GM10266 (cell line): ENCODE measurements at regions not wholly inside any gene's neighbourhood (a gene's known extent, or its start where the extent isn't known, plus 50 kb on each side); places are given as distances from the start of the nearest gene placed in this dataset.

ENCODE experiments used
- DNase-seq: peaks from one replicate; pipeline ENCODE4 v3.0.0; 2012; ENCODE audit errors: extremely low spot score
- TF ChIP-seq, protein P1 (sequence below): IDR thresholded peaks from 2 replicates; pipeline ENCODE4 v1.5.1; 2012; ENCODE audit warnings: mild to moderate bottlenecking, low read depth; ENCODE audit not compliant: control insufficient read depth, insufficient read depth; ENCODE audit errors: missing control alignments

DNA sequence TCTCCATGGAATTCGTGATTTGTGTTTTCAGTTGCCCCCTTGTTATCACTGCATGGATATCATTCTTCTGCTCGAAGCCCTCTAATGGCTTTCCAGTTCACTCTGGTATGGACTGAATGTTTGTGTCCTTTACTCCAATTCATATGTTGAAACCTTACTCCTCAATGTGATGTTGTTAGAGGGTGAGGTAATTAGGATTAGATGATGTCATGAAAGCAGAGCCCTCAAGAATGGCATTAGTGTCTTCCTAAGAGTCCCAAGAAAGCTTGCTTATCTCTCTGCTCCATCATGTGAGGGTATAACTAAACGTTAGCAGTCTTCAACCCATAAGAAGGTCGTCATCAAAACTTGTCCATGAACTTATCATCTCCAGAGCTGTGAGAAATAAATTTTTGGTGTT is 1626.3 kb upstream of the MIR17HG start:
- no peak for DNase-seq
- TF ChIP-seq, protein P1, sequence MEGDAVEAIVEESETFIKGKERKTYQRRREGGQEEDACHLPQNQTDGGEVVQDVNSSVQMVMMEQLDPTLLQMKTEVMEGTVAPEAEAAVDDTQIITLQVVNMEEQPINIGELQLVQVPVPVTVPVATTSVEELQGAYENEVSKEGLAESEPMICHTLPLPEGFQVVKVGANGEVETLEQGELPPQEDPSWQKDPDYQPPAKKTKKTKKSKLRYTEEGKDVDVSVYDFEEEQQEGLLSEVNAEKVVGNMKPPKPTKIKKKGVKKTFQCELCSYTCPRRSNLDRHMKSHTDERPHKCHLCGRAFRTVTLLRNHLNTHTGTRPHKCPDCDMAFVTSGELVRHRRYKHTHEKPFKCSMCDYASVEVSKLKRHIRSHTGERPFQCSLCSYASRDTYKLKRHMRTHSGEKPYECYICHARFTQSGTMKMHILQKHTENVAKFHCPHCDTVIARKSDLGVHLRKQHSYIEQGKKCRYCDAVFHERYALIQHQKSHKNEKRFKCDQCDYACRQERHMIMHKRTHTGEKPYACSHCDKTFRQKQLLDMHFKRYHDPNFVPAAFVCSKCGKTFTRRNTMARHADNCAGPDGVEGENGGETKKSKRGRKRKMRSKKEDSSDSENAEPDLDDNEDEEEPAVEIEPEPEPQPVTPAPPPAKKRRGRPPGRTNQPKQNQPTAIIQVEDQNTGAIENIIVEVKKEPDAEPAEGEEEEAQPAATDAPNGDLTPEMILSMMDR: no peak

DNA sequence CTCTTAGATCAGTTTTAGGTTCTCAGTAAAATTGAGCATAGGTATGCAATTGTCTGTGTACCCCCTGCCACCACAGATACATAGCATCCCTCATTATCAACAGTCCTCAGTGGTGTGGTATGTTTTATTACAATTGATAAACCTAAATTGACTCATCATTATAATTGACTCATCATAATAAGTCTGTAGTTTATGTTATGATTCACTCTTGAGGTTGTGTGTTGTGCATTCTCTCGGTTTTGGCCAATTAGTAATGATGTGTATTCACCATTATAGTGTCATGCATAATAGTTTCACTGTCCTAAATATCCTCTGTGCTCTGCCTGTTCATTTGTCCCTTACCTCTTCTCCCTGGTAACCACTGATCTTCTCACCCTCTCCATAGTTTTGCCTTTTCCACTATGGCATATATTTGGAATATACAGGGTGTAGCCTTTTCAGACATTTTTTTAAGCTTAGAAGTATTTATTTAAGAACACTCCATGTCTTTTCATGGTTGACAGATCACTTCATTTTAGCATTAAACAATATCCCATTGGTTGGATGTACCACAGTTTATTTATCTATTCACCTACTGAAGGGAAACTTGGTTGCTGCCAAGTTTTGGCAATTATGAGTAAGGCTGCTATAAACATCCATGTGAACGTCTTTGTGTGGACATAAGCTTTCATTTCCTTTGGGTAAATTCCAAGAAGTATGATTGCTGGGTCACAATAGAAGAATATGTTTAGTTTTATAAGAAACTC is 1620.6 kb upstream of the MIR17HG start:
- no peak for DNase-seq
- TF ChIP-seq, protein P1: no peak

DNA sequence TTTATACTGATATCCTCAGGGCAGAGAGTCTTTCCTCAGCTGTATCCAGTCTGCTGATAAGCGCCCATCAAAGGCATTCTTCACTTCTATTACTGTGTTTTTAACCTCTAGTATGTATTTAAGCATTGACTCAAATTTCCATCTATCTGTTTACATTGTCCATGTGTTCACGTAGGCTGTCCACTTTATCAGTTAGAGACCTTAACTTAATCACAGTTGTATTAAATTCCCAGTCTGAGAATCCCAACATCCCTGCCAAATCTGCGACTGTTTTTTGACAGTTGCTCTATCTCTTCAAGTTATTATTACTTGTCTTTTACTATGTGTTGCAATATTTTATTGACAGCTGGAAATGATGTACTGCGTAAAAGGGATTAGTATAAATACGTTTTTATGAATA is 1613.7 kb upstream of the MIR17HG start:
- no peak for DNase-seq
- TF ChIP-seq, protein P1: no peak

DNA sequence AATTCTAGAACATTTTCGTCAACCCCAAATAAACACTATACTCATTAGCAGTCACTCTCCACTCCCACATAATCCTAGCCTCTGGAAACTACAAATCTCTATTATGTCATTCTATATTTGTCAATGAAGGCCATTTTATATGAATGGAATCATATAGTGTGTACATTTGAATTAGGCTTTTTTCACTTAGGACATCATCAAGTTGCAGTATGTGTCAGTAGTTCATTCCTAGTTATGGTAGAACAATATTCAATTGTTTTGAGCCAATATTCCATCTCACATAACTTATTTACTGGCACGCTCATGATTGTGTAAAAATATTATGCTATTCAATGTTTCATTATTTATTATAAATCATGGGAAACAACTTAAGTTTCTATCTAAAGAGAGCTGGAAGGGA is 1610.4 kb upstream of the MIR17HG start:
- no peak for DNase-seq
- TF ChIP-seq, protein P1: no peak

DNA sequence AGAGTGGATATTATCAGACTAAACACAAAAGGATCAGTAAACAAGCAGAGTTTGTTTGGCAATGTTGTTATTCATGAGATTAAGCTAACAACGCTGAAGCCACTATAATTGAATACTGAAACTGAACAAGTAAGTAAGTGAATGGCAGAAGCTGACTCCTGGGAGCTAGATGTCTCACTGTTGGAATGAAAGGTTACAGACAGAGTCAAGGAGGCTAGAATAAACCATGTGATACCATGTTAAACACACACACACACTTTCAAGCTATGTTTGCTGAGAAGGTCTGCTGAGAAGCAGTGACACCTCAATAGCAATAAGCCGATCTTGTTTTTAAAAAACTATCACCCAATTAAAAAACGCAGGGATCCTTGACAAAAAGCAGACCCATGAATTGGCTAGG is 1609.4 kb upstream of the MIR17HG start:
- TF ChIP-seq, protein P1: no peak
- no peak for DNase-seq

DNA sequence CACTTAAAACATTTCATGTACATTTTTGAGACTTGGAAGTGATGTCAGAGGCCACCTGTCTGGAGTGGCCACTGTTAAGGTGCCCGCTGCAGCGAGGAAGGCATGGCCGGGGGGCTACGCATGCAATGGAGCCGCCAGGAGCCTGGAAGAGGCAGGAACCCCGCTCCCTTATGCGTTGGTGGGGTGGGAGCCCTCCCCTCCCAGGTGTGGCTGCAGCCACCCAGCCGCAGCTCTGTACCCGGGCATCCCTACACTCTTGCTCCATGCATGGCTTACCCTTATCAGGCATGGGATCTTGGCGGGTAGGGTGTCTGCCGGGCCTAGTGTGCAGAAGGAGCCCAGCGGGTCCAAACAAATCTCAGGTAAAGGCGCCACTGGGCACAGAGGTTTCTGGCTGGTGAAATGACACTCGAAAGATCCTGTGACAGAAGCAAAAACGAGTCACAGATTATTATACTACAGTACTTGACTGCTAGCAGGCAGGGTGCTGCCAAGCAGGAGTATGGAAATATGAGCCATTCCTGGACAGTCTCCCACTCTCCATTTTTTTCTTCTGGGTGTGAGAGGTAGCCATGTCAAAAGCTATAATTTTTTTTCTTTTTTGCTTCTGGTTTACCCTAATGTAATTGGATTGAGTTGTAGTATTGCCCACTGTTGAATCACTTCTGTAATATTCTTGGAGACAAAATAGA is 1606.3 kb upstream of the MIR17HG start:
- TF ChIP-seq, protein P1: no peak
- no peak for DNase-seq

DNA sequence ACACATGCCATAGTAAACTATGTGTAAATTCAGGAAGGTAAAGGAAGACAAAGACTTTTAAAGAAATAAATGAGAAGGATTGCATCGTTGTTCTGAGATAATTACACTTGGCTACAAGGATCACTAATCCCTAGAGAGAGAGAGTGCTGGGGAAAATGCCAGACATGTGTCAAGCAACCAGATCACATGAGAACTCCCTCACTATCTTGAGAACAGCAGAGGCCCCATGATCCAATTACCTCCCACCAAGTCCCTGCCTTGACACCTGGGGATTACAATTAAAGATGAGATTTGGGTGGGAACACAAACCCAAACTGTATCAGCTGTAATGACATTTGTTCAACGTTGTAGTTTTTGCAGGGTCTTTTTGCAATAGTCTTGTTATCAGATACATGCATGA is 1600.9 kb upstream of the MIR17HG start:
- DNase-seq: no peak
- TF ChIP-seq, protein P1: no peak
